Esophagus mucosa (tissue), 1 donor: ENCODE measurements at regions not wholly inside any gene's neighbourhood (a gene's known extent, or its start where the extent isn't known, plus 50 kb on each side); places are given as distances from the start of the nearest gene placed in this dataset.
"Not testable (repeated sequence)": the region's sequence is repeated elsewhere in the genome, so short reads cannot be mapped to it uniquely, and the experiment has no call there.

Experiments used
- ATAC-seq: fragments of 200-7000 bp; cut with Tn5 transposase; one replicate; pipeline ENCODE4 v1.9.1; 2020
- donor health status: DM: yes; HTN: yes; CAD: no.

GRCh38 chr2:143842836-143843235 lies 677.1 kb downstream of the ZEB2 start:
- ATAC-seq, result no peak

DNA sequence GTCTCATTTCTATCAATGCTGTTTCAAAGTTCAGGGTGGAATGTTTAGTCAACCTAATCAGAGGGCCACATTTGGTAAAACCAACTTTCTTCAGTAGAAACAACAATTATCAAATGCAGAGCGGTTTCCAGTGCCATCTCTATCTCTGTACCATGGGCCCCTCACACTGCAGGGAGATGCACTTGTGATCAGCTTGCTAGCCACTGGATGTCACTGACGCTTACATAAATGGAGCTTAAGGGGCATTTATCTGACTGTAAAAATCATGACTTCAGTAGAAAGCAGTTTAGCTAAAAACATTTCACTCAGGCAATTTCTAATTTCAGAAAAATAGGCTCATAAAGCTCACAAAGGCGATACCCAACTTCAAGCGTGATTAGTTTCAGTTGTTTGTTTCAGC lies 678.0 kb downstream of the ZEB2 start:
- no peak for ATAC-seq

DNA sequence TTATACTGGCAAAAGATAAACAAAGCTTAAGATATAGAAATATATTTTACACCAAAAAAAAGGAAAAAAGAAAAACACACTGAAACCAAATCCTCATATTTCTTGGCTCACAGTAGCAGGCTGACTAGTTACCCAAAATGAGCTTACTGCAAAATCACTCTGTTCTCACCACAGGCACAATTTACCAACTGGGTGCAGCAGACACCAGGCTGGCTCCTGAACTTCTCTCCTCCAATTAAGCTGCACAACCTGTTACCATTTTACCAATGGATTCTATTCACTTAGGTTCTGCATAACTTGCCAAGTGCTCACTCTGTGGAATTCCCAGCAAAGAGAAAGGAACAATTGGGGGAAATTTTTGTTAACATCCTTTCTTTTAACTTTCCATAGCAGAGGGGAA lies 679.3 kb downstream of the ZEB2 start:
- no peak for ATAC-seq

- ATAC-seq, result no peak
Measured at GRCh38 chr2:143840194-143840593, 679.7 kb downstream of the ZEB2 start.

DNA sequence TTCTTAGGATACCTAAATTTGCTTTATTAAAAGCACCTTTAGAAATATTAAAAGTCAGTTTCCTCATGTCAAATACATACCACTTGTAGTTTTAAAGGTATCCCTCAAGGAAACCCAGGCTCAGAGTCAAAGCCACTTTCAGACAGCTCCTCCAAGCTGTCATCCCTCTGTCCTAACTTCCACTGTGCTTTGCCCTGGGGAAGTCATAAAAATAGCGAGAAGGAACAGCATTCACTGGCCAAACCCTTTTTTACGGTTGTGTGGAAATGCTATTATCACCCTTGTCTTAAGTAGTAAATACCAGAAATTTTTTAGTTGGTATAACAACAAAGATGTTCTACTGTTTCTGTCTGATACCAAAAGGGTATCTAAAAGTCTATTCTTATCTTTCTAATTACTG lies 680.5 kb downstream of the ZEB2 start:
- no peak for ATAC-seq

- not testable (repeated sequence) for ATAC-seq
Measured at GRCh38 chr2:143837055-143837454, 682.9 kb downstream of the ZEB2 start.

- ATAC-seq, result no peak
Measured at GRCh38 chr2:143835481-143835880, 684.4 kb downstream of the ZEB2 start.

- ATAC-seq, result no peak
Measured at GRCh38 chr2:143833015-143833660, 686.8 kb downstream of the ZEB2 start.

DNA sequence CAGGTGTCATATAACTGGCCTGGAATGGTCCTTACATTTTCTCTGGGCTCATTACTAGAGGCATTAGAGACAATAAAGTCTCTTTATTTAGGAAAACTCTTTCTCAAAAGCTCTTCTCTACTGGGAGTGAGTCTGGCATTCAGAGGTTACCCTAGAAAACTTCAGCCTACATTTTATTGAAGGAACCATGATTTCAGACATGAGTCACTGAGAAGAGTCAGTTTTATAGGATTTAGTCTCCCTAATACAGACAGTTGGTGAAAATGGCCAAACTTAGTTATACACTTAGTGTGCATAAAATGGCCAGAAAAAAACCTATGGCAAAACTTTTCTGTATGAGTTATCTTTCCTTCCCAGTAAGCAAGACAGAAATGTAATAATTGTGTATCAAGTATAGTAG lies 689.4 kb downstream of the ZEB2 start:
- no peak for ATAC-seq

GRCh38 chr2:143828763-143829537 lies 691.0 kb downstream of the ZEB2 start:
- no peak for ATAC-seq

DNA sequence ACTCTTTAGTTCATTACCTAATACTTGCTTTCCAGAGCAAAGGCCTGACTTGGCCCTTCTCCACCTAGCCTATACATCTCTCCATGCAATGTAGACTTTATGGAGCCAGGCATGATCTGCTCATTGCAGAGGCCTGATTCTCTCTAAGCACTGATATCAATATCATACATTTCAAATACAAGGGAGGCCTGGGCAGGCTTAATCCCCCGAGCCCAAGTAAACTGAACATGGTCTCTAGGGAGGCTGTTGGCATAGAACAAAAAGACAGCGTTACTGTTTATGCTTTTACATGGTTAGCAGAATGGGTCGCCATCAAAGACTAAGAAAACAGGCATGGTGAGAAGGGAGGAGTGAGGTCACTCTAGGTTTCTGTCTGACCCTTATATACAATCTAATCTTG lies 695.1 kb downstream of the ZEB2 start:
- no peak for ATAC-seq

GRCh38 chr2:143823876-143824275 lies 694.7 kb downstream of the ARHGAP15 start:
- ATAC-seq, result no peak

DNA sequence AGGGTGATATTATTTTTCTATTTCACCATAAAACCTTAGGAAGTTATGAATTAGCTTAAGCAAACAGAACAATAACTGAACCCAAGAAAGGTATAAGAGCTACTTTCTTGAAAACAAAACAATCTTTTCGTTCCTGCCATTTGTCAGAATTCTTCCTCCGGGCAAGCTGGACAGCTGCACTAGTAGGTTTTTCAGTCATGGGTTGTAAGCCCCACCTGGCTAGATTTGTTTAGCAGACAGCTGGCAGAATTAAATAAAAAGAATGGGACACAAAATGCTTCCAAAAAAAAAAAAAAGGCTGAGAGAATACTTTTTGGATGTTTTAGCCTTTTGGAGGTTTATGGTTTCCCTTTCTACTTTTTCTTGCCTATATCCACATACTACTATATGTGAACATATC lies 694.1 kb downstream of the ARHGAP15 start:
- no peak for ATAC-seq

DNA sequence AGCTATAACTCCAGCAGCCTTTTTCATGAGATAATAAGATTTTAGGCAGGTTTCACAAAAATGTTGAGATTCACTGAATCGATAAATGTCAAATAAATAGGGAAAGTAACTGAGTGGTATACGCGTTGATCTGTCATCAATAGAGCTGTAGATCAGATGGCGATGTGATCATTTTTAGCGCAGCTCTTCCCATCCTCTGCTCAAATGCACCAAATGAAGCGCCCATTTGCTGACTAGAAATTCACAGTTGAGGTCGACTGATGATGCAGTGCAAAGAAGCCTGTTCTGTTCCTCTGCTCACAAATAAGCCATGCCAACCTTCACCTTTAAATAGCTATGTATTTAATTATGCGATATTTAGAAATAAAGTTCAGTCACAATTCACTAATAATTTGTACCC lies 693.5 kb downstream of the ARHGAP15 start:
- ATAC-seq, result no peak

DNA sequence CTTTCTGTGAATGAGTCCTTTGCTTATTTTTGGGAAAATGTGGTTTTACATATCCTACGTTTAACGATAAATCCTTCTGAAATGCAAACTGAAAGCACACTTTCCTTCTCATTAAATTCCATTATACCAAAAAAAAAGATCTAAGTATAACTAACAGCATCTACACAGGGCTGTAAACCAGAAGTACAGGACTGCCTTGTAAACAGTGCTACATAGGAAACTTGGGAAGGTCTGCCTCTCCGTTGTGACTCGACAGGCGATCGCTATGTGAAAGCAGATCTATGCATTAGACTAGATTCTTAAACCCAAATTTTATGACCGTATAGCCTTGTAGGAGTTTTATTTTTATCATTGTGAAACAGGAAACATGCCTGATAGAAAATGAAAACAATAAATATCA lies 690.5 kb downstream of the ARHGAP15 start:
- no peak for ATAC-seq

GRCh38 chr2:143819190-143819735 lies 690.0 kb downstream of the ARHGAP15 start:
- no peak for ATAC-seq
